ENCODE measurements at regions not wholly inside any gene's neighbourhood (a gene's known extent, or its start where the extent isn't known, plus 50 kb on each side); places are given as distances from the start of the nearest gene placed in this dataset.

DNA sequence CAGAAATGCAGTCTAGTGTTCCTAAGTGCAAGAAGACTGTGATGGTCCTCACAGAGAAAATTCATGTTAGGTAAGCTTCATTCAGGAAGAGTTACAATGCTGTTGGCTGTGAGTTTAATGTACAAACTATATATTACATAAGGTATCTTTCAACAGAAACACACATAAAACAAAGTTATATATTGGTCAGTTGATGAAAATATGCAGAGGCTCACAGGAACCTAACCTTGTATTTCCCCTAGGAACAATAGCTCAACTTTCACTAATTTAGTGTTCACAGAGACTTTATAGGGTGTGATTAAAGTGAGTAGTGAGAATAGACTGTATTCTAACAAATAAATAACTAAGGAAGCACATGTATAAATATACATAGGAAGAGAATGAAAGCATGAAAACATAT is 676.9 kb upstream of the ADGRL4 start:
- no peak for ATAC-seq
- Mint-ChIP-seq H3K4me1 (no peaks in the 10 kb centered on the region), H3K4me3 (no peak overlapping the region), H3K9me3 (peaks cover 24% of the 10 kb centered on the region), H3K27ac (no peak overlapping the region), H3K36me3 (no peaks in the 10 kb centered on the region)
- no peak for DNase-seq (ENCODE audit: low spot score in 2 of 2)

DNA sequence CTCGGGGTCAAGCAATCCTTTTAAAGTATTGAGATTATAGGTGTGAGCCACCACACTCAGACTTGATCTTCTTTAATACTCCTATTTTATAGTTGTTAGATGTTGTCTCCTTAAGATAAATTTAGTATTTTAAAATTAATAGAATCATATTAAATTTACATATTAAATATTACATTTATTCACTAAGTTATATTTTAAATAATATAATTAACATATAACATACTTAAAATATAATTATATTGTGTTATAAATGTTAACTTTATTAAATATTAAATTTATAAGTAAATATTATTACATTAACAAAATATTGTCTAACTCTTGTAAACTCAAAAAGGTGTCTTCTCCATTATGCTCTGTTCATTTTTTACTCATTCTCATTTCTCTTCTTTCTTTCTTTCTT is 675.9 kb upstream of the ADGRL4 start:
- no peak overlapping the region for H3K27ac Mint-ChIP-seq
- DNase-seq (ENCODE audit: low spot score in 2 of 2) (no peak), ATAC-seq (no peak)
- no peaks in the 10 kb centered on the region for H3K36me3 Mint-ChIP-seq
- H3K9me3 Mint-ChIP-seq = peaks cover 27% of the 10 kb centered on the region
- no peak overlapping the region for H3K4me3 Mint-ChIP-seq
- H3K4me1 Mint-ChIP-seq = no peaks in the 10 kb centered on the region

DNA sequence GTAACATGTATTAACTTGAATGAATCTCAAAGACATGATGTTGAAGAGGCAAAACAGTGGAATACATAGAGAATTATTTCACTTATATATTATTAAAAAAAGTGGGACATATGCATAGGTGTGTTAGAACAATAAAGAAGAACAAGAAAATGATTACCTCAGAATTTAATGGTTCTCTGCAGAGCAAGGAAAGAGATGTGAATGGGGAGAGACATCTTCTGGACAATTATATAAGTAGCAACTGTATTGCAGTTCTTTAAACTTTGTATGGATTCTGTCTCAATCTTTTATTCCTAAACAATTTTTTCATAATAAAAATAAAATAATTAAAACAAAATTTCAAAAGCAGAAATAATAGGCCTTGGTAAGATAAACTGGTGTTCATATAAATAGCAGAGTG is 674.9 kb upstream of the ADGRL4 start:
- no peak overlapping the region for H3K4me3 Mint-ChIP-seq
- DNase-seq (ENCODE audit: low spot score in 2 of 2) = no peak
- no peak overlapping the region for H3K27ac Mint-ChIP-seq
- H3K4me1 Mint-ChIP-seq = no peaks in the 10 kb centered on the region
- no peaks in the 10 kb centered on the region for H3K36me3 Mint-ChIP-seq
- peaks cover 27% of the 10 kb centered on the region for H3K9me3 Mint-ChIP-seq
- ATAC-seq = no peak

DNA sequence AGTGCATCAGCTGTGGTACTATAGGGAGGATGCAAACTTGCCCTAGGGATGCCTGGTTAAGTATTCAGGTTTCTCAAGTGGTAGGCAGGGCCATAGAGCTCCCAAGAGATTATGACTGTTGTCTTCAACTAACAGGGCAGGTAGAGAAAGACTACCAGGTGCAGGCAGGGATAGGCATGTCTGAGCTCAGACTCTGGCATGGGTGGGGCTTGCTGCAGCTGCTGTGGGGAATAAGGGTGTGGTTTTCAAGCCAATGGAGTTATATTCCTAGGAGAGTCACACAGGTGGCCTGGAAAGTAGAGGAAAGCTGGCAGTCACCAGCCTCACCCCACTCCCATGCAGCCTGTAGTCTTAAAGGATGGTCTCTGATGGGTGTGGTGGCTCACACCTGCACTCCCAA is 673.4 kb upstream of the ADGRL4 start:
- Mint-ChIP-seq H3K4me3 (no peak overlapping the region), H3K4me1 (no peaks in the 10 kb centered on the region), H3K9me3 (peaks cover 25% of the 10 kb centered on the region), H3K27ac (no peak overlapping the region), H3K36me3 (no peaks in the 10 kb centered on the region)
- DNase-seq (ENCODE audit: low spot score in 2 of 2) (no peak), ATAC-seq (no peak)

DNA sequence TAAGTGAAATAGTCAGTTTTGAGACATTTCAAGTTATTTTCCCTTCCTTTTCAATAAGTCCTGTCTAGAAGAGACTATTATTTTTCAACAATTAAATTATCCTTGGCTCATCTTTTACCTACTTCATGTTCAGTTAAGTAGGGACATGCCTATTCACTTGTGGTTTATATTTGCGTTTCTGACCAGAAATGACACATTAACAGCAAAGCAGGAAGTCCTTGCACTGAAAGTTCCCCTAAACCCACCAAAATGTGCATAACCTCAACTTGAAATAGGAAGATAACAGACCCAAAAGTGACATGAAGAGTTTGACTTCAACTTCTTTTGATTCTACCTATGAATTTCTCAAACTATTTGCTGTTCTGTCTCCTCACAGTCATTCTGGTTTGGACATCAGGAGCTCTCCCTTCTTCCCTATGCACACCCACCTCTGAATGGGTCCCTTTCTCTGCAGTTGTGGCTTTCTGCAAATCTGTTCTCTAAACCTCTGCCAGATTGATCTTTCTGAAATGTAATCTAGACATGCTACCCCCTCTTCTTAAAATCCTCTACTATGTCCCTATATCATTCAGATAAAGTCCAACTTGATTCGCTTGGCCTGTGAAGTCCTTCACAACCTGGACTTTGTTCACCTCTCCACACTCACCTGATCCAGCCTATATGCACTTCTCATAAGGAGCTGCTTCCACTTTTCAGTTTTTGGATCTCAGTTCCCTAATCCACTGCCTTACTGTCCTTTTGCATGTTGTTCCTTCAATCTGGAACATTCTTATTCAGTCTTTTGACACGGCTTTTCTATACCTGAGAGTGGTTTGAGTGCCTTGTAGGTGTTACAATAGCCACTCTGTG is 661.5 kb upstream of the ADGRL4 start:
- DNase-seq (ENCODE audit: low spot score in 2 of 2) (no peak), ATAC-seq (no peak)
- Mint-ChIP-seq H3K36me3 (no peaks in the 10 kb centered on the region), H3K4me3 (no peak overlapping the region), H3K27ac (no peak overlapping the region), H3K4me1 (no peaks in the 10 kb centered on the region), H3K9me3 (peaks cover 9% of the 10 kb centered on the region)

DNA sequence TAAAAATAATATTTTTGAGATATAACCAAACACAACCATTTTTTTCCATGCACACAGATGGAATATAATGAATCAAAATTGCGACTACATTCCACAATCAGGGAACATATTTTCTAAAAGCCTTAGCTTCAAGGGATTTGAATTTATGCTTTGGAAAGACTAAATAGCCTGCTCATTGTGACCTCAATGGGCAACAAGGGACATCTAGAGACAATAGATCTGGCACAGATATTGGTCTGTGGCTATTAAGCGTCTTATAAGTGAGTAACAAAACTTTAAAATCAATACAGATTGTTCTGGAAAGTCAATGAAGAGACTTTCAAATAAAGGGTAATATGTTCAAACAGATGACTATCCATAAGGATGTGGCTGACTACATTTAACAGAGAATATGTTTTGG is 660.6 kb upstream of the ADGRL4 start:
- ATAC-seq = no peak
- H3K4me1 Mint-ChIP-seq = no peaks in the 10 kb centered on the region
- DNase-seq (ENCODE audit: low spot score in 2 of 2) = no peak
- H3K27ac Mint-ChIP-seq = no peak overlapping the region
- H3K9me3 Mint-ChIP-seq = peaks cover 16% of the 10 kb centered on the region
- H3K36me3 Mint-ChIP-seq = no peaks in the 10 kb centered on the region
- no peak overlapping the region for H3K4me3 Mint-ChIP-seq

DNA sequence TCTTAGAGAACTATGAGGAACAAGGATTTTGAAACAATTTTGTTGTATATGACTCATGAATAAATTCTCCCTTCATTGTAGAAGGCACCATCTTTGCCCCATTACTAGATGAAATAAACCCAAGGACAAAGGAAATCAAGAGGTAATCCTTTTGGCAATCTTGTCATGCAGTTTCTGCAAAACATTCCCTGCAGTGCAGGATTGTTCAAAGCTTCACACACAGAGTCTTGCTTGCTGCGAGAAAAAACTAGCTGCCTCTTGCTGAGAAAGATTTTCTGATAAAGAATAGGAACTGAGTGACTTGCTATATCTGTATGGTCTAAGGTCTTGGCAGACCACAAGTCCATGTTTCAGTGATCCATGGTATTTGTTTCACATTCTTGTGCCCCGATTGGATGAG is 657.4 kb upstream of the ADGRL4 start:
- no peaks in the 10 kb centered on the region for H3K4me1 Mint-ChIP-seq
- H3K36me3 Mint-ChIP-seq = no peaks in the 10 kb centered on the region
- peaks cover 21% of the 10 kb centered on the region for H3K9me3 Mint-ChIP-seq
- no peak overlapping the region for H3K4me3 Mint-ChIP-seq
- DNase-seq (ENCODE audit: low spot score in 2 of 2) (no peak), ATAC-seq (no peak)
- no peak overlapping the region for H3K27ac Mint-ChIP-seq

DNA sequence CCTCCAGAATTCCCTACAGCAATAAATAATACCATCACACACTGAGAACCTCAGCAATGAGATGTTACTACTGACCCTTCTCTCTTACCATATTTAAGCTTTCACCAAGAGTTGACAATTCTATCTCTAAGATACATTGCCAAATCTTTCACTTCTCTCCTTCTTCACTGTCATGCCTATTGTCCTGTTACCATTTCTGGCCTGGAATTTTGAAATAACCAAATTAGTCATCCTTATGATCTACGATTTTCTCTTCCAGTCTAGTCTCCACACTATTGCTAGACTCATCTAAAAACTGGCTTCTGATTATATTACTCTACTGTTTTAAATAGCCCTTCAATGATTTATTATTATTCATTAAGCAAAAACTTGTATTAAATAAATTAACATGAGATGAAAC is 656.1 kb upstream of the ADGRL4 start:
- no peak for DNase-seq (ENCODE audit: low spot score in 2 of 2)
- no peak overlapping the region for H3K27ac Mint-ChIP-seq
- ATAC-seq = no peak
- no peaks in the 10 kb centered on the region for H3K4me1 Mint-ChIP-seq
- peaks cover 15% of the 10 kb centered on the region for H3K9me3 Mint-ChIP-seq
- no peaks in the 10 kb centered on the region for H3K36me3 Mint-ChIP-seq
- H3K4me3 Mint-ChIP-seq = no peak overlapping the region

DNA sequence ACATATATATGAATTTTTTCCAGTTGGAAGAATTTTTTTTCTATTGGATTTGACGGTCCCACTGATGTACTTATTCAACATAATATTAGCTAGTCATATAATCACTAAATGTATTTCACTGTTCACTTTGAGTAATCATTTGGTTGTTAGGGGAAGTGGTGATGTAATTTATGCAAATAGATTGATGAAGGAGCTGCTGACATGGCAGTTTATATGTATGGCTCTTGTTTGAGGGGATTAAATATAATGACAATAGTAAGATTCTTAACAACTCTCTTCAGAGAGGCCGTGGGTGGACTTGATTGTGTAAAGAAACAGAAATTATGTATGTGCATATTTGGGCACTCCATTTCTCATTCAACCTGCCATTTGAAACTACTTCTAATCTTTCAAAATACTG is 653.6 kb upstream of the ADGRL4 start:
- no peak overlapping the region for H3K27ac Mint-ChIP-seq
- no peaks in the 10 kb centered on the region for H3K4me1 Mint-ChIP-seq
- peaks cover 17% of the 10 kb centered on the region for H3K9me3 Mint-ChIP-seq
- H3K4me3 Mint-ChIP-seq = no peak overlapping the region
- no peaks in the 10 kb centered on the region for H3K36me3 Mint-ChIP-seq
- DNase-seq (ENCODE audit: low spot score in 2 of 2) (no peak), ATAC-seq (no peak)

DNA sequence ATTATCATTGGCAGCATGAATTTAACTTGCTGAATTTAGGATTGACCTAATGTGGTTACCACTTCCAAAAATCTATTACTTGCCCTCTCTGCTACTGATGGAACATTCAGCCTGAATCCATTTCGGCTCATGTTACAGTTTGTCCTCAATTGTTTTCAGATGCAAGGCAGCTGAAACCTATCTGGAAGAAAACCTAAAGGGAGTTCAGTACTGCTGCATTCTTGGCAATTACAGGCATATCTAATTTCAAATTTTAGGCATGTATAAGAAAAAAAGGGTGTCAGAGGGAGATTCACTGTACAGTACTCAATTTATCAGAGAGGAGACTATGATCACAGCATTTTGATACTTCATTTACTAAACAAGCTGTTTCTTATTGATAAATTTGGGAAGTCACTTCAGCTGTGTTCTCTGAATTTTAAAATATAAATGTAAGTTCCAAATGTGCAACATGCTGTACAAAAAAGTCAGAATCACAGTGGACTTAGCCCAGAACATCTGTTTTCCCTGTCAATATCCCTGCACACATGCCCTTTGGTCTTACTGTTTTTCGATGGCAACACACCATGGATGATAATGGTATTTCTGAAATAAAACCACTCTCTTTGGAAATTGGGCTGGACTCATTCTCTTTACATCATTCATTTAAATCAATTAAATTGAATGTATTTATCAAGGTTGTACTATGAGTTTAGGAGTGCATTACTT is 651.6 kb upstream of the ADGRL4 start:
- Mint-ChIP-seq H3K4me1 (no peaks in the 10 kb centered on the region), H3K27ac (no peak overlapping the region), H3K36me3 (no peaks in the 10 kb centered on the region), H3K9me3 (peaks cover 17% of the 10 kb centered on the region), H3K4me3 (no peak overlapping the region)
- no peak for DNase-seq (ENCODE audit: low spot score in 2 of 2)
- ATAC-seq = no peak

DNA sequence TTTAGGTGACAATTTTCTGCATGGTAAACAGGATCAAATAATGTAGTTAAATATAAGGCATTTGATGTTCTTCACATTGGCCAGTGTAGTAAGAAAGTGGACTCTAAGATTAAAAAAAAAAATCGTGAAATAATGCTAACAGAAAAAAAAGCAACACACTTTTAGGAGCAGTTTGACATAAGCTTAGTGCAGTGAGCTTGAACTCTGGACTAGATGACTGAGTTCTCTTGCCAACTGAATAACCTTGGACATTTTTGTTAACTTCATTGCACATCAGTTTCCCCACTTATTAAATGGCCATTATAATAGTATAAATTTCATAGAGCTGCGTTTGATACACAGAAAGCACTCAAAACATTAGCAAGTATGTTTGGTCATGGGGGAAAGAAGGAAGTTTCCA is 649.3 kb upstream of the ADGRL4 start:
- Mint-ChIP-seq H3K4me1 (no peaks in the 10 kb centered on the region), H3K36me3 (no peaks in the 10 kb centered on the region), H3K27ac (no peak overlapping the region), H3K9me3 (peaks cover 10% of the 10 kb centered on the region), H3K4me3 (no peak overlapping the region)
- ATAC-seq (no peak), DNase-seq (ENCODE audit: low spot score in 2 of 2) (no peak)

DNA sequence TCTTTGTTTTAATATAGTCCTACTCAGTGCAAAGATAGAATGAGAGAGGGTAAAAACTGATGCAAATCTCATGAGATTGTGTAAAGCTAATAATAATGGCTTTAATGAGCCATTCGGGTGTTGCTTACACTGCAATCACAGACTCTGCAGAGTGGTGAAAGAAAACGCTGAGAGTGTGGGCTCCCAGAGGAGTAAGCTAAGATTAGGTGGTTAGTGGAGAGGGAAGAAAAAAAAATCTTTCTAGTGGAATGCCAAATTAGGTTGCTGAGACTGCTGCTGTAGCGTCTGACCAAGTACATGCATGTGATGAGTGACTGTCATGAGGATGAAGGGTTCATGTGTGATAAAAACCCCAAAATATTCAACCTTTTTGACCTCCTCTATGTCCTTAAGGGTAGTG is 645.9 kb upstream of the ADGRL4 start:
- DNase-seq (ENCODE audit: low spot score in 2 of 2) = no peak

DNA sequence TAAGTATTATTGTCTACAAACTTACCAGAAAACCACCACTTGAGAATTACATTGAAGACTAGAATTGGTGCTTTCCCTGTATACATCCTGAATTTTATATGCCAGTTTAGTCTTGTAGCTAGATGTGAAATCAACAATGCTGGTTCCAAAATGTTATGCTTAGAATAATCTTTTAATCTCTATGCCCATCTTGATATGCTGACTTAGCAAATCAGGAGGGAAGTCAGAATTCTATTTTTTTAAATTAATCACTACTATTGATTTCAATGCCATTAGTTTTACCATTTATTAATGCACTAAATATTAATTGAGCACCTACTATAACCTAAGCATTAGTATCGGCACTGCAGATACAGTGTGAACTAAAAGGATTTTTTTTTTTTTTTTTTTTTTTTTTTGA is 641.6 kb upstream of the ADGRL4 start:
- H3K36me3 Mint-ChIP-seq = no peaks in the 10 kb centered on the region
- H3K4me1 Mint-ChIP-seq = no peaks in the 10 kb centered on the region
- no peak for ATAC-seq
- no peak overlapping the region for H3K4me3 Mint-ChIP-seq
- no peak for DNase-seq (ENCODE audit: low spot score in 2 of 2)
- no peak overlapping the region for H3K27ac Mint-ChIP-seq
- H3K9me3 Mint-ChIP-seq = peaks cover 22% of the 10 kb centered on the region

More for the DNA sequence above, 645.9 kb upstream of the ADGRL4 start:
- Mint-ChIP-seq H3K4me3 (no peak overlapping the region), H3K27ac (no peak overlapping the region), H3K4me1 (no peaks in the 10 kb centered on the region), H3K9me3 (peaks cover 10% of the 10 kb centered on the region), H3K36me3 (no peaks in the 10 kb centered on the region)
- ATAC-seq = no peak

DNA sequence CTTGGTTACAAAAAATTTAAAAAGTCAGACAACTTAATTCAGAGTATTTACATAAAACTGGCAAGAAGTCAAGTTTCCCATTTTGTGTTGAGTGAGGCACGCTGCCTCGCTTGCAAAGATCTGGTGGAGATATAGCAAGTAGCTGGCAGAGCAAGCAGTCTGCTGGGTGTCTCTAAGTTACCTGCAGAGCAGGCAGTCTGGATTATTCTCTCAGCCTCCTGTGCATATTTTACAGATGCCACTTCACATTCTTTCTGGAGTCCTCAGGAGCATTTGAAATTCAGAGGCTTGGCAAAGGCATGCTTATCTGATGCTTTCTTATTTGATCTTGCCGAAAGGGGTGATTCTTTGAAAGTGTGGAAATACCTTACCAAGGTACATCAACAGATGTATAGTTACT is 640.4 kb upstream of the ADGRL4 start:
- no peaks in the 10 kb centered on the region for H3K4me1 Mint-ChIP-seq
- no peak overlapping the region for H3K27ac Mint-ChIP-seq
- peaks cover 29% of the 10 kb centered on the region for H3K9me3 Mint-ChIP-seq
- H3K36me3 Mint-ChIP-seq = no peaks in the 10 kb centered on the region
- DNase-seq (ENCODE audit: low spot score in 2 of 2) = no peak
- H3K4me3 Mint-ChIP-seq = no peak overlapping the region
- no peak for ATAC-seq

DNA sequence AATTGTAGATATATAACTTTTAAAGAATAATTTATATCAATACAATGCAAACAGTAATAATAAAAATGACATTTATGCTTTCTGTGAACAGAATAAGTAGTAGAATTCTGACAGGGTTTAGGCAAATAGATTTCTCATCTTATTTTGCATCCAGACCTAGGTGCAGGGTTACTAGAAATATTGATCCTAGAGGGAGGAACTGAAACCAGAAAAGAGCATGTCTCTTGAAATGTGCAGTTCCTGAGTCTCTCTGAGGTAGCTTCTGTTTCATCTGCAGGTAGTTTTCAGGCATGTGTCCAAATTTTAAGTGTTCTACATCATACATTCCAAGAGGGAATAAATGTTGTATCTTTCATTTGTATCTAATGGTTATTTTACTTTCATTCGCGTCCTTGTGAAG is 631.9 kb upstream of the ADGRL4 start:
- ATAC-seq (no peak), DNase-seq (ENCODE audit: low spot score in 2 of 2) (no peak)
- no peaks in the 10 kb centered on the region for H3K36me3 Mint-ChIP-seq
- H3K27ac Mint-ChIP-seq = no peak overlapping the region
- H3K9me3 Mint-ChIP-seq = peaks cover 45% of the 10 kb centered on the region
- no peak overlapping the region for H3K4me3 Mint-ChIP-seq
- H3K4me1 Mint-ChIP-seq = no peaks in the 10 kb centered on the region

DNA sequence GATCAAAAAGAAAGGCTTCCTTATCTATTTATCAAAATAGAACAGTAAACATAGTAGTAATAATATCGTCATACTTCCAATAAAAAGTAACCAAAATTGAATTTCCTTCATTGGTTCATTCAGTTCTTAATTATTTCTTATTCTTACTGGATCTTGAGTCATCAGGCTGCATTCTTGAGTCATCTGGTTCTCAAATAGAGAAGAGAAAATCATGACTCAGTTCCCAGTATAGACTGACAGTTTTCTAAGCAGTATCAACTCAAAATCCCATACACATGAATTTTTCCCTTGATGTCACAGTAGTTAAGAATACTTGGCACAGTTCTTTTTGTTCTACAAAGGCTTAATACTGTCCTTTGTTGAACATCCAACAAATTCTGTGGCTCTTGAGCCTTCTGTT is 626.9 kb upstream of the ADGRL4 start:
- Mint-ChIP-seq H3K9me3 (peaks cover 7% of the 10 kb centered on the region), H3K36me3 (no peaks in the 10 kb centered on the region), H3K4me3 (no peak overlapping the region), H3K27ac (no peak overlapping the region), H3K4me1 (no peaks in the 10 kb centered on the region)
- no peak for DNase-seq (ENCODE audit: low spot score in 2 of 2)
- no peak for ATAC-seq

All from stimulated activated effector memory CD8-positive, alpha-beta T cell treated with anti-CD3 and anti-CD28 coated beads, Interleukin-12 subunit alpha, Interleukin-12 subunit beta, amount 100 ng/mL, for 72 hours (primary cell).